ENCODE measurements at regions not wholly inside any gene's neighbourhood (a gene's known extent, or its start where the extent isn't known, plus 50 kb on each side); places are given as distances from the start of the nearest gene placed in this dataset.
A peak's percentile ranks its signal among the peaks of the same experiment; 100 is the strongest.

DNA sequence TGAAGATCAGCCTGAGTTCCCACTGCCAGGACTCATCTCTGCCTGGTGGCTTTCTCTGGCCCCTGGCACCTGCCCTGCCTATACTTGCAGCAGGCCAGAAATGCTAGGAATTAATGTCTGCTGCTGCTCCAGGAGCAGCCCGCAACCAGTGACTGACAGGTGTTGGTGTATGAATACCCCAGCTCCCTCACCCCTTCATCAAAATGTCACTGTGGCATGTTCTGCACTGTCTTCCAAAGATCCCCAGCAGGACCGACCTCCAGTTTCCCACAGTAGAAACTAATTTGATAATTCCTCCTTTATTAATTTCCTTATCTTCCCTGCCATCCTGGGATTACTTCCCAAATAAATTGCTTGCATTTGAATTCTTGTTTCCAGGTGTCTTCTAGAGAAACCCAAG lies 425.4 kb downstream of the BCOR start:
- CTCF ChIA-PET, result no interaction called here
- POLR2A ChIA-PET, result no interaction called here
- no peaks in the 10 kb centered on the region for H3K9me3 ChIP-seq (ENCODE audit: control insufficient read depth, insufficient read depth, low read depth, low read length)
- H3K4me1 ChIP-seq (ENCODE audit: control insufficient read depth, insufficient read depth, low read length), result 0 out of 2 replicates have a peak, but pooled peaks cover 4% of the 10 kb centered on the region
- H3K27ac ChIP-seq (ENCODE audit: extremely low read depth, low read depth, low read length), result no peak overlapping the region
- peak; percentile 91 for TF ChIP-seq ZNF37A (tag by site-specific recombination; IDR thresholded peaks at IDR 0.05)
- TF ChIP-seq ZIC2 (tag by site-specific recombination; IDR thresholded peaks at IDR 0.05), result no peak
- TF ChIP-seq ZNF776 (tag by site-specific recombination; IDR thresholded peaks at IDR 0.05; ENCODE audit: borderline replicate concordance), result no peak
- no peak for TF ChIP-seq ZNF664 (tag by site-specific recombination; IDR thresholded peaks at IDR 0.05)
- no peak for TF ChIP-seq ZNF211 (tag by site-specific recombination; IDR thresholded peaks at IDR 0.05; ENCODE audit: low read depth)
- no peak for TF ChIP-seq ZNF221 (tag by site-specific recombination; IDR thresholded peaks at IDR 0.05; ENCODE audit: borderline replicate concordance)
- TF ChIP-seq ZNF26 (tag by site-specific recombination; IDR thresholded peaks at IDR 0.05), result no peak
- TF ChIP-seq ZBTB44 (tag by site-specific recombination; IDR thresholded peaks at IDR 0.05), result no peak
- H3K36me3 ChIP-seq (ENCODE audit: control insufficient read depth in 2 of 2, insufficient read depth in 1 of 2, low read length in 2 of 2), result no peaks in the 10 kb centered on the region
- H3K4me3 ChIP-seq (ENCODE audit: low read depth, low read length), result no peak overlapping the region

DNA sequence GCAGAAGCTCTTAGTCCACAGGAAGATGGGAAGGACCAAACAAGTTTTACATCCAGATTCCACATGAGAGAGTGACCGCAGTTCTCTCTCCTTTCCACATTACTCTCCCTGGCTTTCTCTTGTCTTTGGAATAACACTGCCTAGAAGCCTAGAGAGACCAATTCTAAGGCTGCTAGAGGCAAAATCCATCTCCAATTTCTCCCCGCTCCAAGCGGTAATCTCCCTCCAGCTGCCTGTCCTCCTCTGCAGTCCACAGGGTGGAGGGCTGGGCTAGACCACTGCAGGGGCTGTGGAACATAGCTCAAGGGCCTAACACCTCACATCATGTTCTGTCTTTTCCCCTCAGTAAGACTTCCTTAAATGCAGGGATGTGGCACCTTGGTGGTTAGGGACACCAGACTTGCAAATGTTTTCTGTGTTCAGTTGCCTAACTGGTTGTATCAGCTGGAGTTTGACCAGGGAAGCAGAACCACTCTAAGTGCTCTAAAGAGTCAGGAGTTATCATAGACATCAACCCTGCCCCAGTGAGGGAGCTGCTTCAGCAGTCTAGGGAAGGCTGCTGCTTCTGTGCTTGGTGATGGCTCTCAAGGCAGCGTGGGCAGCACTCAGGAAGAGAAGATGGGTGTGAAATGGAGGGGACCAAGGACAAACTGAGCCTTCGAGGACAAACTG lies 423.1 kb downstream of the BCOR start:
- no peak for TF ChIP-seq ZFP41 (tag by site-specific recombination; IDR thresholded peaks at IDR 0.05; ENCODE audit: borderline replicate concordance)
- Histone ChIP-seq H3K9me3 (ENCODE audit: control insufficient read depth, insufficient read depth, low read depth, low read length) (no peaks in the 10 kb centered on the region), H3K27ac (ENCODE audit: extremely low read depth, low read depth, low read length) (no peak overlapping the region), H3K36me3 (ENCODE audit: control insufficient read depth in 2 of 2, insufficient read depth in 1 of 2, low read length in 2 of 2) (no peaks in the 10 kb centered on the region), H3K4me1 (ENCODE audit: control insufficient read depth, insufficient read depth, low read length) (no peaks in the 10 kb centered on the region), H3K4me3 (ENCODE audit: low read depth, low read length) (no peak overlapping the region)
- ChIA-PET CTCF (no interaction called here), POLR2A (no interaction called here)

DNA sequence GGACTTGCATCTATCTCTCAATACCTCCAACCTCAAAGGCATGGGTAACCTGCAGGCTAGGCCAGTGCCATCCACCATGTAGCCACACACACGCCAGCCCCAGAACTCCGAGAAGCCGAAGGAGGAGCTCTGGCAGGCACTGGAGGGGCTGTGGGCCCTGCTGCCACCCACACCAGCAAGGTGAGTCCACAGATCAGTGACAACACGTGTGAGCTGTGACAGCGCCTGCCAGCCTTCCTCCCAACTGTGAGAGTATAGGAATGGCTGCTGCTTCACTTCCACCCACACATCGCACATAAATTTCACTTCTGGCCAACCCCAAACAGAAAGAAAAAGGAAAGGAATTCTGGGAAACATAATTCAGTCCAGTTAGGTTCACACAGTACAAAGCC lies 422.6 kb downstream of the BCOR start:
- Histone ChIP-seq H3K4me3 (ENCODE audit: low read depth, low read length) (no peak overlapping the region), H3K27ac (ENCODE audit: extremely low read depth, low read depth, low read length) (no peak overlapping the region), H3K9me3 (ENCODE audit: control insufficient read depth, insufficient read depth, low read depth, low read length) (no peaks in the 10 kb centered on the region), H3K36me3 (ENCODE audit: control insufficient read depth in 2 of 2, insufficient read depth in 1 of 2, low read length in 2 of 2) (no peaks in the 10 kb centered on the region), H3K4me1 (ENCODE audit: control insufficient read depth, insufficient read depth, low read length) (no peaks in the 10 kb centered on the region)
- TF ChIP-seq ZFHX2 (tag by site-specific recombination; conservative IDR thresholded peaks at IDR 0.05), result peak; percentile 51
- TF ChIP-seq, protein P1, sequence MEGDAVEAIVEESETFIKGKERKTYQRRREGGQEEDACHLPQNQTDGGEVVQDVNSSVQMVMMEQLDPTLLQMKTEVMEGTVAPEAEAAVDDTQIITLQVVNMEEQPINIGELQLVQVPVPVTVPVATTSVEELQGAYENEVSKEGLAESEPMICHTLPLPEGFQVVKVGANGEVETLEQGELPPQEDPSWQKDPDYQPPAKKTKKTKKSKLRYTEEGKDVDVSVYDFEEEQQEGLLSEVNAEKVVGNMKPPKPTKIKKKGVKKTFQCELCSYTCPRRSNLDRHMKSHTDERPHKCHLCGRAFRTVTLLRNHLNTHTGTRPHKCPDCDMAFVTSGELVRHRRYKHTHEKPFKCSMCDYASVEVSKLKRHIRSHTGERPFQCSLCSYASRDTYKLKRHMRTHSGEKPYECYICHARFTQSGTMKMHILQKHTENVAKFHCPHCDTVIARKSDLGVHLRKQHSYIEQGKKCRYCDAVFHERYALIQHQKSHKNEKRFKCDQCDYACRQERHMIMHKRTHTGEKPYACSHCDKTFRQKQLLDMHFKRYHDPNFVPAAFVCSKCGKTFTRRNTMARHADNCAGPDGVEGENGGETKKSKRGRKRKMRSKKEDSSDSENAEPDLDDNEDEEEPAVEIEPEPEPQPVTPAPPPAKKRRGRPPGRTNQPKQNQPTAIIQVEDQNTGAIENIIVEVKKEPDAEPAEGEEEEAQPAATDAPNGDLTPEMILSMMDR (tag by site-specific recombination; IDR thresholded peaks at IDR 0.05), result no peak
- ChIA-PET CTCF (no interaction called here), POLR2A (no interaction called here)

DNA sequence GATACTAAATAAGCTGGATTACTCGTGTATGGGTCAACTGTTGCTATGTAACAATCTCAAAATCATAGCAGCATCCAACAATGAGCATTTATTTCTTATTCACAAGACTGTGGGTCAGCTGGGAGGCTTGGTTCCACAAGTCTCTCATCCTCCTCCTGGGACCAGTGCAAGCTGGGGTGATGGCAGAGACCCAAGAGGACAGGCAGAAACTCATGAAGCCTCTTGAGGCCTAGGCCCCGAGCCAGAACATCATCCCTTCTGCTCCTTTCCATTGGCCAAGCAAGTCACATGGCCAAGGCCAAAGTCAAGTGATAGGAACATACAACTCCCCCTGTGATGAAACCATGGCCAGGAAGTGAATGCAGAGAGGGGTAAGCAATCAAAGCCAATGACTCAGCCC lies 422.1 kb downstream of the BCOR start:
- CTCF ChIA-PET, result no interaction called here
- H3K9me3 ChIP-seq (ENCODE audit: control insufficient read depth, insufficient read depth, low read depth, low read length), result no peaks in the 10 kb centered on the region
- TF ChIP-seq ZBTB44 (tag by site-specific recombination; IDR thresholded peaks at IDR 0.05) (no peak), ZNF701 (tag by site-specific recombination; IDR thresholded peaks at IDR 0.05) (no peak), ZNF223 (tag by site-specific recombination; IDR thresholded peaks at IDR 0.05) (no peak), ZSCAN23 (tag by site-specific recombination; IDR thresholded peaks at IDR 0.05) (no peak), GLIS2 (tag by site-specific recombination; IDR thresholded peaks at IDR 0.05) (no peak), ZNF501 (tag by site-specific recombination; IDR thresholded peaks at IDR 0.05) (no peak)
- TF ChIP-seq, protein P2, sequence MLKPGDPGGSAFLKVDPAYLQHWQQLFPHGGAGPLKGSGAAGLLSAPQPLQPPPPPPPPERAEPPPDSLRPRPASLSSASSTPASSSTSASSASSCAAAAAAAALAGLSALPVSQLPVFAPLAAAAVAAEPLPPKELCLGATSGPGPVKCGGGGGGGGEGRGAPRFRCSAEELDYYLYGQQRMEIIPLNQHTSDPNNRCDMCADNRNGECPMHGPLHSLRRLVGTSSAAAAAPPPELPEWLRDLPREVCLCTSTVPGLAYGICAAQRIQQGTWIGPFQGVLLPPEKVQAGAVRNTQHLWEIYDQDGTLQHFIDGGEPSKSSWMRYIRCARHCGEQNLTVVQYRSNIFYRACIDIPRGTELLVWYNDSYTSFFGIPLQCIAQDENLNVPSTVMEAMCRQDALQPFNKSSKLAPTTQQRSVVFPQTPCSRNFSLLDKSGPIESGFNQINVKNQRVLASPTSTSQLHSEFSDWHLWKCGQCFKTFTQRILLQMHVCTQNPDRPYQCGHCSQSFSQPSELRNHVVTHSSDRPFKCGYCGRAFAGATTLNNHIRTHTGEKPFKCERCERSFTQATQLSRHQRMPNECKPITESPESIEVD (tag by site-specific recombination; IDR thresholded peaks at IDR 0.05), result no peak
- TF ChIP-seq, protein P3, sequence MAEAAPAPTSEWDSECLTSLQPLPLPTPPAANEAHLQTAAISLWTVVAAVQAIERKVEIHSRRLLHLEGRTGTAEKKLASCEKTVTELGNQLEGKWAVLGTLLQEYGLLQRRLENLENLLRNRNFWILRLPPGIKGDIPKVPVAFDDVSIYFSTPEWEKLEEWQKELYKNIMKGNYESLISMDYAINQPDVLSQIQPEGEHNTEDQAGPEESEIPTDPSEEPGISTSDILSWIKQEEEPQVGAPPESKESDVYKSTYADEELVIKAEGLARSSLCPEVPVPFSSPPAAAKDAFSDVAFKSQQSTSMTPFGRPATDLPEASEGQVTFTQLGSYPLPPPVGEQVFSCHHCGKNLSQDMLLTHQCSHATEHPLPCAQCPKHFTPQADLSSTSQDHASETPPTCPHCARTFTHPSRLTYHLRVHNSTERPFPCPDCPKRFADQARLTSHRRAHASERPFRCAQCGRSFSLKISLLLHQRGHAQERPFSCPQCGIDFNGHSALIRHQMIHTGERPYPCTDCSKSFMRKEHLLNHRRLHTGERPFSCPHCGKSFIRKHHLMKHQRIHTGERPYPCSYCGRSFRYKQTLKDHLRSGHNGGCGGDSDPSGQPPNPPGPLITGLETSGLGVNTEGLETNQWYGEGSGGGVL (tag by site-specific recombination; IDR thresholded peaks at IDR 0.05), result no peak

More for the DNA sequence above, 422.1 kb downstream of the BCOR start:
- Histone ChIP-seq H3K36me3 (ENCODE audit: control insufficient read depth in 2 of 2, insufficient read depth in 1 of 2, low read length in 2 of 2) (no peaks in the 10 kb centered on the region), H3K27ac (ENCODE audit: extremely low read depth, low read depth, low read length) (no peak overlapping the region), H3K4me3 (ENCODE audit: low read depth, low read length) (no peak overlapping the region), H3K4me1 (ENCODE audit: control insufficient read depth, insufficient read depth, low read length) (no peaks in the 10 kb centered on the region)
- POLR2A ChIA-PET, result no interaction called here

All from HEK293 (cell line).